Transverse colon (tissue), 3 donors: ENCODE measurements at regions not wholly inside any gene's neighbourhood (a gene's known extent, or its start where the extent isn't known, plus 50 kb on each side); places are given as distances from the start of the nearest gene placed in this dataset.

Experiments
- CTCF ChIP-seq, 5 experiments: fragments of 200-600 bp in 3 of 5; fragments of 450-650 bp in 2 of 5; sonication (generic) in 3 of 5; IDR thresholded peaks; 1 replicate in 2 of 5; 2 replicates in 3 of 5; pipeline ENCODE4 v1.5.1; 2016 to 2017; ENCODE audit warnings: antibody characterized with exemption in 5 of 5, inconsistent platforms in 3 of 5, mild to moderate bottlenecking in 2 of 5, moderate library complexity in 1 of 5
- POLR2A ChIP-seq: fragments of 450-650 bp; IDR thresholded peaks from one replicate; pipeline ENCODE4 v1.6.1; 2016; ENCODE audit warnings: antibody characterized with exemption, mild to moderate bottlenecking, moderate library complexity

GRCh38 chr9:13378154-13378553 is 98.7 kb upstream of the MPDZ start:
- TF ChIP-seq POLR2A = no peak
- no peak for TF ChIP-seq CTCF (IDR thresholded peaks at IDR 0.05)
